ENCODE measurements at regions not wholly inside any gene's neighbourhood (a gene's known extent, or its start where the extent isn't known, plus 50 kb on each side); places are given as distances from the start of the nearest gene placed in this dataset.

- Histone ChIP-seq H3K4me1 (ENCODE audit: control insufficient read depth in 2 of 3, insufficient read depth in 2 of 3, low read depth in 1 of 3, low read length in 3 of 3) (no peaks in the 10 kb centered on the region), H3K36me3 (ENCODE audit: control insufficient read depth in 2 of 3, insufficient read depth in 3 of 3, low read length in 3 of 3) (no peaks in the 10 kb centered on the region), H3K9me3 (ENCODE audit: control insufficient read depth in 2 of 3, insufficient read depth in 1 of 3, low read length in 3 of 3) (no peaks in the 10 kb centered on the region), H3K4me3 (ENCODE audit: low read length in 3 of 3) (no peak overlapping the region), H3K27me3 (ENCODE audit: control insufficient read depth, insufficient read depth, low read length) (no peaks in the 10 kb centered on the region), H3K9ac (ENCODE audit: low read length in 3 of 3) (no peak overlapping the region), H3K27ac (ENCODE audit: low read depth in 2 of 2, low read length in 2 of 2) (no peak overlapping the region)
- no peak for TF ChIP-seq CTCF (IDR thresholded peaks at IDR 0.05; ENCODE audit: borderline replicate concordance, extremely low read depth, insufficient read depth)
- no peak for FAIRE-seq
- DNase-seq, result no peak
- intact Hi-C loops (cut with DNase I), result no loop called here
Measured at GRCh38 chr4:178137732-178138471, 695.7 kb upstream of the AGA start.

- no peaks in the 10 kb centered on the region for H3K36me3 ChIP-seq (ENCODE audit: control insufficient read depth in 2 of 3, insufficient read depth in 3 of 3, low read length in 3 of 3)
- intact Hi-C loops (cut with DNase I), result no loop called here
- H3K9ac ChIP-seq (ENCODE audit: low read length in 3 of 3), result no peak overlapping the region
- FAIRE-seq (no peak), DNase-seq (no peak)
- no peak overlapping the region for H3K27ac ChIP-seq (ENCODE audit: low read depth in 2 of 2, low read length in 2 of 2)
- H3K9me3 ChIP-seq (ENCODE audit: control insufficient read depth in 2 of 3, insufficient read depth in 1 of 3, low read length in 3 of 3), result no peaks in the 10 kb centered on the region
- no peak for TF ChIP-seq CTCF (IDR thresholded peaks at IDR 0.05; ENCODE audit: borderline replicate concordance, extremely low read depth, insufficient read depth)
- no peak overlapping the region for H3K4me3 ChIP-seq (ENCODE audit: low read length in 3 of 3)
- H3K4me1 ChIP-seq (ENCODE audit: control insufficient read depth in 2 of 3, insufficient read depth in 2 of 3, low read depth in 1 of 3, low read length in 3 of 3), result no peaks in the 10 kb centered on the region
- H3K27me3 ChIP-seq (ENCODE audit: control insufficient read depth, insufficient read depth, low read length), result no peaks in the 10 kb centered on the region
Measured at GRCh38 chr4:178138491-178138890, 696.3 kb upstream of the AGA start.

- H3K9me3 ChIP-seq (ENCODE audit: control insufficient read depth in 2 of 3, insufficient read depth in 1 of 3, low read length in 3 of 3), result no peaks in the 10 kb centered on the region
- intact Hi-C loops (cut with DNase I), result no loop called here
- H3K4me3 ChIP-seq (ENCODE audit: low read length in 3 of 3), result no peak overlapping the region
- TF ChIP-seq CTCF (IDR thresholded peaks at IDR 0.05; ENCODE audit: borderline replicate concordance, extremely low read depth, insufficient read depth), result no peak
- no peaks in the 10 kb centered on the region for H3K36me3 ChIP-seq (ENCODE audit: control insufficient read depth in 2 of 3, insufficient read depth in 3 of 3, low read length in 3 of 3)
- FAIRE-seq (no peak), DNase-seq (no peak)
- H3K9ac ChIP-seq (ENCODE audit: low read length in 3 of 3), result no peak overlapping the region
- H3K27me3 ChIP-seq (ENCODE audit: control insufficient read depth, insufficient read depth, low read length), result no peaks in the 10 kb centered on the region
- no peaks in the 10 kb centered on the region for H3K4me1 ChIP-seq (ENCODE audit: control insufficient read depth in 2 of 3, insufficient read depth in 2 of 3, low read depth in 1 of 3, low read length in 3 of 3)
- no peak overlapping the region for H3K27ac ChIP-seq (ENCODE audit: low read depth in 2 of 2, low read length in 2 of 2)
Measured at GRCh38 chr4:178140326-178140915, 698.2 kb upstream of the AGA start.

Measured in kidney (tissue), 13 donors.